ENCODE measurements at regions not wholly inside any gene's neighbourhood (a gene's known extent, or its start where the extent isn't known, plus 50 kb on each side); places are given as distances from the start of the nearest gene placed in this dataset.

GRCh38 chr9:27880156-27880555 lies 306.9 kb upstream of the C9orf72 start:
- Histone ChIP-seq H3K4ac (ENCODE audit: low read depth, low read length) (no peak overlapping the region), H2BK5ac (ENCODE audit: insufficient read length, low read length) (no peak overlapping the region), H3K9me3 (ENCODE audit: control insufficient read depth, low read depth, low read length) (no peaks in the 10 kb centered on the region), H3K27ac (ENCODE audit: insufficient read length, low read depth, low read length) (no peak overlapping the region), H4K20me1 (ENCODE audit: control insufficient read depth, insufficient read depth, insufficient read length) (no peaks in the 10 kb centered on the region), H4K8ac (replicated peaks; ENCODE audit: insufficient read length, low read depth, low read length) (no peak overlapping the region), H3K79me2 (ENCODE audit: insufficient read depth, low read length) (no peaks in the 10 kb centered on the region), H2BK15ac (ENCODE audit: low read depth, low read length) (no peak overlapping the region), H3K18ac (ENCODE audit: insufficient read length, low read depth, low read length) (no peak overlapping the region), H3K14ac (ENCODE audit: insufficient read depth, low read length) (no peak overlapping the region), H3K4me2 (ENCODE audit: insufficient read depth, insufficient read length, low read length) (no peak overlapping the region), H3T11ph (ENCODE audit: low read length) (no peak overlapping the region), H2AFZ (ENCODE audit: low read length) (no peak overlapping the region), H2BK12ac (ENCODE audit: insufficient read length, low read depth, low read length) (no peak overlapping the region), H2BK120ac (ENCODE audit: low read depth, low read length, poor library complexity, severe bottlenecking) (no peak overlapping the region), H3K23me2 (ENCODE audit: insufficient read length, low read depth, low read length, poor library complexity, severe bottlenecking) (no peaks in the 10 kb centered on the region), H4K91ac (ENCODE audit: insufficient read length, low read depth, low read length) (no peak overlapping the region), H3K9ac (ENCODE audit: extremely low read depth, insufficient read length, low read length) (no peak overlapping the region), H3K27me3 (ENCODE audit: insufficient read depth, low read length) (no peaks in the 10 kb centered on the region), H4K5ac (ENCODE audit: insufficient read length, low read depth, low read length) (no peak overlapping the region), H3K4me1 (ENCODE audit: insufficient read depth, low read length) (no peaks in the 10 kb centered on the region), H2BK20ac (ENCODE audit: low read depth, low read length, poor library complexity, severe bottlenecking) (no peak overlapping the region), H3K23ac (ENCODE audit: insufficient read length, low read depth, low read length) (no peak overlapping the region), H3K56ac (ENCODE audit: insufficient read length, low read depth, low read length) (no peak overlapping the region), H2AK5ac (ENCODE audit: insufficient read length, low read length) (no peak overlapping the region), H3K79me1 (ENCODE audit: insufficient read depth, low read depth, low read length, poor library complexity, severe bottlenecking) (no peaks in the 10 kb centered on the region)
- peaks cover 0 to 13% (median 0%) of the 10 kb centered on the region in 3 experiments; a peak in 2 of 7 replicates for H3K36me3 Mint-ChIP-seq (ENCODE audit: insufficient read depth in 1 of 3, low read depth in 3 of 3)
- H3K4me3 Mint-ChIP-seq: no peak overlapping the region; a peak in 1 of 5 replicates
- TF ChIP-seq CTCF (conservative IDR thresholded peaks at IDR 0.05): no peak
- no peak overlapping the region for H3K27ac Mint-ChIP-seq
- WGBS (ENCODE audit: extremely low coverage, insufficient read length, low lambda C conversion rate): no CpG with 5 or more reads among the region's 3 CpGs
- no peaks in the 10 kb centered on the region for H3K27me3 Mint-ChIP-seq (ENCODE audit: low read depth)
- H3K9me3 Mint-ChIP-seq: peaks cover 6 to 9% of the 10 kb centered on the region in 2 experiments
- H3K4me1 Mint-ChIP-seq: peaks cover 4 to 26% of the 10 kb centered on the region in 2 experiments; a peak in 2 of 4 replicates
- DNase-seq: no peak

Measured in H9 (cell line).